HG03064 (cell line): ENCODE measurements at regions not wholly inside any gene's neighbourhood (a gene's known extent, or its start where the extent isn't known, plus 50 kb on each side); places are given as distances from the start of the nearest gene placed in this dataset.

Experiments
- ATAC-seq: cut with Tn5 transposase; IDR thresholded peaks from one replicate; pipeline ENCODE4 v1.9.1; 2021; ENCODE audit warnings: low read depth; ENCODE audit not compliant: unreplicated experiment

DNA sequence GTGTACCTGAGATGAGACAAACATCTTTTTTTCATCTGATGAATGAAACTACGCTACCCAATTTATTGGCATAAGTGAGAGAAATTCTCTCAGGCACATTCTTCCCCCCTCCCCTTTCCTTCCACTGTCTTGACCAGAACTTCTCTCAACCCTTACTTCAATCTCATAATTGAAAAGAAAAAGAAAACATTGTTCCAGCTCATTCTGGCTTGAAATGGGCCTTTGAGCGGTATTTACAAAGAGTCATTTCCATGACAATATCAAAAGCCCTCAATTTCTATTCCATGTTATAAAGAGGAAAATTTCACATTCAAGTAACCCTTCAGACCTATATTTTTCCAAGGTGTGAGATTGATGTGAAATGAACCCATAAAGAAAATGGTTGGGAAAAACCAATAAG, 145.9 kb downstream of the PCSK1 start:
- ATAC-seq = no peak

DNA sequence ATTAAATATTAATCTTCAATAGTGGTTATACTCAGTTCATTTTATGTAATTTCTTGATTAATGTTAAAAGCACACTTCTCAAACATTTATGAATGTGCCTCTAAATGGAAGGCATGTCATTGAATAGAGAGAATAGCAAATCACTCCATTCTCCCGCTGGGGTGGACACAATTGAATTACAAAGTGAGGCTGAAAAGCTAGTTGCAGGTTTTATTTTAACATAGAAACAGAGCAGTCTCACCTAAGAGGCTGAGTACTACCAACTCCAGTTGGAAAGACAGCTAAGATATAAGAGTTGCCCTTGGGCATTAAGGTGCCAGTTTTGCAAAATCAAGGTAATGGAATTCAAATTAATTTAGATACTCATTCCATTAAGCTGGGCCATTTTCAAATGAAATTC, 147.2 kb downstream of the PCSK1 start:
- ATAC-seq = no peak

DNA sequence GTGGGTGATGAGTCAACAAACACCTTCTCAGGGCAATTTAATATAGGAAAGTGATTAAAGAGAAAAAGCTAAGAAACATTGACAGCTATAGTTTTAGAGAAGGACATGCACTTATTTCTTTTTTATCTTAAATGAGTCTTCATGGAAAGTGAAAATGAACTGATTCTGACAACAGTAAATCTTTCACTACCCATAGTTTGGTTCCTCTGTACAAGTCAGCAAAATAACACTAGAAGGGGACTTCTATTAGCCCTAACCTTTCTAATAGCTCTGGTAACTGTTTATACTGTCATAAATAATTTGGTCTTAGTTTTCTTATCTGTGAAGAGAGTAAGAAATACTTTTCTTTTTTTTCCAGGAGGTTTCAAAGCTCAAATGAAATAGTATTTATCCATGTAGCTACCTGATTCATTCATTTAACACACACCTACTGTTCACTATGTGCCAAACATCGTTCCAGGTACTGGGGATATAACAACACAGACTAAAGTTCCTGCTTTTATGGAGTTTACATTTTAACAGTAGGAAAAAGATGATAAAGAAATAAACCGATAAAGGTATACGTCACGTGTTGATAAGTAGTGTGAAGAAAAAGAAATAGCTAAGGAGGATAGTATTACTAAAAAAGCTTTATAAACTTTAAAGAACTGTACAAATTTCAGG, 148.2 kb downstream of the PCSK1 start:
- ATAC-seq = no peak

DNA sequence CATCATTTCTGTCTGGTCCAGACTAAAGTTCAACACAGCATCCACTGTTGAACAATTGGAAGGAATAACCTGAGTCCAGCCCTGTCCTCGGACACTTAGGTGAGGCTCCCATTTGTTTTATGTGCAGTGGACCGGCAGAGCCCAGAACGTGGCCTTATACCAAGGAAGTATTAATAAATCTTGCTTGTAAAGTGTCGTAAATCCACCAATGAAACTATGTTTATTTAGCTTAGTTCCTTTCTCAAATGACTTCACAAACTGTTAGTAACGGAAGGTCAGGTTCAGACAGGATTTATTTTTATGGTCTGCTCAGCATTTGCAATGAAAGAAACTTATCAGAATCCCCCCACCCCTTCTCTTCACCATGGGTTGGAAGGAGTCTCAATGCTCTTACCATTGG, 149.5 kb downstream of the PCSK1 start:
- ATAC-seq = no peak

DNA sequence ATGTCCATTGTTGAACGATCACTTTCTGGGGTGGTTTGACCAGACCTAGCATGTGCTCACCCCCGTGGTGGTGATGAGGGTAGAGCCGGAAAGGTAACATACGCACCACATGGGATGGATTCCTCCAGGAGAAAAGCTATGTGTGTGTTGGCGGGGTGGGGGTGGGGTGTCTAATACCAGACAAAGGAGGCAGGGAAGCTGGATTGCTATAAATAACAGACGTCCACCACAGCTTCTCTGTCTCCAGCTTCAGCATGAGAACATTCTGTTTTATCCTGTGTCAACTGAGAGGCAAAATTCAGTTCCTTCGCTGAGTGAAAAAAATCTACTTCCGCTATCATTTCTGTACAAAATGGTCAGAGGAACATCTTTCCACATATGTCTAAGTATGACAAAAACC, 151.0 kb downstream of the PCSK1 start:
- ATAC-seq = no peak

DNA sequence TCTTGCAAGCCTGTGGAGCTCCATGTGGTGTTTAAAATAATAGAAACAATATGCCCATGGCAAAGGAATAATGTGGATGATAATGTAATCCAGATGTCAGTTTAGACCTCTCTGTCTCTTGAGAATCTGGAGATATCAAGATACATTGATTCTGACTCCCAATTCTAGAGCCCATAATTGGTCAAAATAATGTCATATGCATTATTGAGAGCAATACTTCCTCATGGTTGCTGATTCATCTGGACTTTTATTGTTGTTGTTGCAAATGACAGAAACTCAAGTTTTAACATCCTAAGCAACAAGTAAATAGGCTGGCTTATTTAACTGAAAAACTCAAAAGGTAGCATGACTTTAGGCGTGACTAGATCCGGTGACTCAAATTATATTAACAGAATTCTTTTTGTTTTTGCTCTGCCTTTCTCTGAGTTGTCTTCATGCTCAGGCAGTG, 152.1 kb downstream of the PCSK1 start:
- ATAC-seq = no peak

DNA sequence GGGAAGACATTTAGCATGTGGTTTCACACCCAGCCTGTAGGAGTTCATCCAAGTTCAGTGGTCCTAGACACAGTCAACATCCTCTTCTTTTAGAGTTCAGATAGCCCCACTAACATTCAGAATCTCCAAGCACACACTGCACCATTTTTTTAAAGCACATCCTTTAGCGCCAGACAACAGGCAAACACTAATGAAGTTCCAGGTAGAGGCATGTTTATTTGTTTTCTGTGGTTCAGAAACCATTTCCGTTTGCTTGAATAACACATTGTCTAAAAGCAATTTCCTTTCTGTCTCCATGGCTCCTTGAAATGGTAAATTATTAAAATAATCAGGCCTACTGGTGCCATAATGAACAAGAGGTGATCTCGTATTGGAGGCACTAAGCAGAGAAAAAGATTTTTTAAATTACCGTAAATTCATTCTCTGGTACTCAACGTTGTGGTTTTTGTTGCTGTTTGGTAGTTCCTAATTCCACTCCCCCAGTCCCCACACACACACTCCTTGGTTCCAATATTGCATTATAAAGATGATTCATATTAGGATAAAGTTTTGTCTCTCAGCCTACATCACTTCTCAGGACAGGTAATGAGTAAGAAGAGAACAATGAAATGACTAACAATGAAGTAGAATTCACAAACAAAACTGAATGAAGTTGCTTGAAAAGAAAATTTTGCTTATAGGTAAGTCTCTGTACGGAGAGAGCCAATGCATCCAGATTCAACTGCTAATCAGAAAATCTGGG, 153.1 kb downstream of the PCSK1 start:
- peak; percentile 71 for ATAC-seq

DNA sequence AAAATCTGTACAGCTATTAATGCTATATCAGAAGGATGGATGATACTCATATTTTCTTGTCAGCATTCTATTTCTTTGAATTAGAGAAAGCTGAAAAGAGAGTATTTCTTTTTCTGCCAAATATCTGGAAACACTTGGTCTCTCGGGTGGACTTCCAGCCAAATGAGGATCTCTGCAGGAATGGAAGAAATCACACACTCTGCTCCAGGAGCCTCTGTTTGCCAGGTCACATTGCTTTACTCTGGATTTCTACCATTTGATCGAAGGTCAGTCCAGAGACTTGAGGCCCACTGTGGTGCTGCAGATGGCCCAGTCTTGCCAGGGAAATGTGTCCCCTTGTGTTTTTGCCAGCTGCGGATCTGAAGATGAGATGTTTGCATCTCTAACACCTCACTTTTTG, 154.1 kb downstream of the PCSK1 start:
- ATAC-seq = no peak

DNA sequence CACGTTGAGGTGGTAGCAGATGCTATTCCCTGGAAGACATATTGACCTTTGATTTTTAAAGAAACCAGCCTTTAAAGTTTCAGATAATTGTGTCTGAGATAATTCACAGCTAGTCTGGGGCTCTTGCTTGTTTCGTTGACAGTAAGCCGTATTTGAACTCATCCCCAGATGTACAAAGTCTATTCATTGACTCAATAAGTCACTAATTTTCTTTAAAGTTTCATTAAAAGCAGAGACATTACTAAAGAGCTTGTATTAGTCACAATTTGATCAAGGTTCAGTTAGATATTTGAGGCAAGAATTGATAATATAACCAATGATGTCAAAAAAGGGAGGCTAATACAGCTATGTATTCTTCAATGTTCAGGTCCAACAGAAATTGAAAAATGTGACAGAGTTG, 158.0 kb downstream of the PCSK1 start:
- no peak for ATAC-seq

DNA sequence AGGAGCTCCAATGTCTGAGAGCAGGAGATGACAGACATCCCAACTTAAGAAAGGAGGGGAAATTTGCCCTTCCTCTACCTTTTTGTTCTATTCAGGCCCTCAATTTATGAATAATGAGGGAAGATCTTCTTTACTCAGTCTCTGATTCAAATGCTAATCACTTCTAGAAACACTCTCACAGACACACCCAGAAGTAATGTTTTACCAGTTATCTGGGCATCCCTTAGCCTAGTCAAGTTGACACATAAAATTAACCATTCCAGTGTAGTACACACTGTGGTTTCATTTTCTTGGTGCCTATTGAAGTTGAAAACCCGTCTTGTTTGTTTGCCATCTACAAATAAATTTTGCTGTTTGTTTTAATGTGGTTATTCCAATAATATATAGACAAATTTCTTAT, 167.6 kb downstream of the PCSK1 start:
- no peak for ATAC-seq

DNA sequence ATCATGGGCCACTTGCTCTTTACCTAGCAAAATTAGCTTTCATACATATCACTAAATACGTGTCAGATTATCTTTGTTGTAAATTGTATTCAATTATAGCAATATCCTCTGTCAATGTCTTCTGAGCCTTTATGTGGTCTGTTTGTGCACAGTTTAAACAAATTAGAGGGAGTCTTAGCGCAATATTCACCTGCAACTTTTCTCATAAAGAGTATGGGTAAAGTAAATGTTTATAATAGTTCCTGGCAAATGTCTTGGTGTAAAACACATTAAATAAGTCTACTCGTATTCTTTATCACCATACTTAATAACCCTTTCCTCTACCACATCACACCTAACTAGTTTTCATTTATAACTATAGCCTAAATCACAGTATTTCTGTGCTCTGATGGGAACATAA, 169.0 kb downstream of the PCSK1 start:
- no peak for ATAC-seq

DNA sequence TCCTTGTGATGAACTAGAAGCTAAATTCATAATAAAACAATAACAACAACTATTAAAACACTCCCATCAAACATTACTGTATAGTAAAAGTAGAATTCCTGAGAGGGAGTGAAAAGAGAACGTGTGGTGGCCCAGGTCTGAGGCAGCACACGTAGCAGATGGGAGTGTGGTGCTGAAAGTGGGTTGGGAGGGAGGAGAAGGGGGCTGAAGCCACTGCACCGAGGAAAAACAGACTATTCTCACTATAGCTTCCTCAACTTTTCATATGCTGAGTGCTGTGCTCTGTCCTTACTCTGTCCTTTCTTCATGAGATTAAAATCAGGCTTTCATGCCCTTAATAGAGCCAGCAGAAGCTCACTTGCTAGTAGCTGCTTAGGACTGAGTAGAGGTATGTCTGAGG, 170.9 kb downstream of the PCSK1 start:
- ATAC-seq = no peak

DNA sequence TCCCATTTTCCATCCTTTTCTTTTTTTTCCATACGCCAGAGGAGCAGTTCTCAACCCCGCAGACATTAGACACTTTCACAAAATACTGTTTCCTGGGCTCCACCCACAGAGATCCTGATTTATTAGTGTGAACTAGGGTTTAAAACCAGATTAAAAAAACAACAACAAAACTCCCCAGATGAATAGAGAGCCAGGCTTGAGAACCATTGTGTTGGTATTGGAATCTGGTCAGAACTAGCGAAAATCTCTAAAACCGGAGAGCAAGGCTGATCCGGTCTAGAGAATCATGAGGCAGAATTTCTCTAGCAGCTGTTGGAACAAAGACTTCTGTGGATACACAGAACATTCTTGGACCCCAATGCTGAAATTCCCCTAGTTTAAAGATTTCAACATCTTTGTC, 173.0 kb downstream of the PCSK1 start:
- ATAC-seq = no peak

DNA sequence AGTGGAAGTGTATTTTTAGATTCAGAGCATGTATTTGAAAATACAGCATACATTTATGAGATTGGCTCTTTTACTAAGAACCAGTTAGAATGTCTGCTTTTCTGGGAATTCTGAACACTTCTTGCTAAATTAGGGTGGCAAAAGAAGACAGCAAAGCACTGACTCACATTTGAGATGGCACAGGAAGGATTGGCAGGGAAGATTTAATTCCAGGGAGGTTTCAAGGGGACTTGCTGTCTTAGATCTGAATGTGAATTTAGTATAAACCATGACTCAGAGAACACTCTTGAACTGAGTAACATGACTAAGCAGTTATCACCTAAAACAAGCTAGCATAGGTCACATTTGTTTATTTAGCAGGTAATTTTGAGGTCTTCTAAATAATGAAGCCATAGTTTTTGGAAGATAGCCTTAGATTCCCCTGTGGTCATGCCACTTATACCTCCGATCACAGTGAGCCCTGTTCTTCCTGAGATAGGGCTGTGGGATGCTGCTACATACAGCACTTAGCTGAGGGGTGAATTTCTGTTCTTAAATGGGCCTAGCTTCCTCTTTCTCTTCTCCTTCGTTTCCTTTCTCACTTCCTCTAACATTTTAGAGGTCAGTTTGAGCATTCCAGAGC, 173.8 kb downstream of the PCSK1 start:
- ATAC-seq = no peak

DNA sequence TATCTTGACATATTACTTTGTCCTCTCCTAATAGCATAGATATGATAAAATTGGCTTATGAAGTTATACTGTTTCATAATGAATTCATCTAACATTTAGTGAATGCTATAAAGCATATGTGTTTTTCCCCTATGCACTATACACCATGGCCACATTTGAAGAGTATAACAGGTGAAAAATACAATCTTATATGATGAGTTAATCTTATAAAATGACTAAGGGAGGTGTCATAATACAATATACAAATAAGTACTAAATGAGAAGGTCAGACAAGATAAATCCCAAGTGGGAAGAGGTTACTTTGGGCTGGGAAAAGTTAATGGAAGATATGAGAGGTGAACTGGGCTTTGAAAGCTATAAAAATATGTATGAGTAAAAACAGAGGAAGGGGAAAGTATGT, 174.4 kb downstream of the PCSK1 start:
- no peak for ATAC-seq

DNA sequence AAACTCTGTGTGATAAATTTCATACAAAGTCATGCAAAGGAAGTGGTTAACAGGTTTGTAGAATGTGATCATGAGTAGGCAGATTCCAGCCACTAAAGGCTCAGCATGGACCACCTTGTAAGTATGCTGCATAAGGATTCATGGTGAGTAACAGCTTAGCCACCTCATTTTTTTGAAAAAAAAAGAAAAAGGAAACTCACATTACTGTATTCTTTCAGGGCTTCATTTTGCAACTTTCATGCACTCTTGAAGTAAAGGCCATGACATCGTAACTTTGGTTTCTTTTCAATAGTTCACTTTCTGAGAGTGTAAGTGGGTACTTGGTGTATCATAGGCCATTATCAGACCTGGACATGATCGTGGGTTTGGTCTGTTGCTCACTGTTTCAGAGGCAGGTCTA, 175.1 kb downstream of the PCSK1 start:
- no peak for ATAC-seq

DNA sequence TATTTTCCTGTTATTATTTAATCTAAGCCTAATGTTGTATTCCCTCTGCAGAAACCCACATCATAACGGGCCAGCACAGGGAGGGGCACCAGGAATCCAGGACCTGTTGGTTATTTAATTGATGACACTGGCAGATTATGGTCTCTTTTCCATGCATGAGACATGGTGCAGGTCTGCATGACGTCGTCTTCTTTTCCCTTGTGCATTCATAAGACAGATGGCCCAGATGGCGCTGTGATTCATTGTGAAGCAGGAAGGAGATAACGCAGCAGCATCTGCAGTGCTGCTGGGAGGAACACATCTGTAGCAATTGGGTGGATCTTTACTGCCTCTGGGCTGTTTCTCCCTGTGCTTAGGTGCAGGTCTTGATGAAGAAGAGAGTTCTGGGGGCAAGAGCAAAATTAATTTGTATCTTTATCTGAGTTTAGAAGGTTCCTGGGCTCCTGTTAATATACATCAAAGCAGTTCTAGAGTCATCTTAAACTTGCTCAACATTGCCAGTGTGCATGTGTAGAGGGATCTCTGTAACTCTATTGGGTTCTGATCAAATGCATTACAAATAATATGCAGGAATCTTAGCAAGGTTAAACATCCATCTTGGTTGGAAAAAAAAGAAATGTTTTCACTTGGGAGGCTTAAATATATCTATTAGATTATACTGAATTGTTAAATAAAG, 176.1 kb downstream of the PCSK1 start:
- no peak for ATAC-seq

DNA sequence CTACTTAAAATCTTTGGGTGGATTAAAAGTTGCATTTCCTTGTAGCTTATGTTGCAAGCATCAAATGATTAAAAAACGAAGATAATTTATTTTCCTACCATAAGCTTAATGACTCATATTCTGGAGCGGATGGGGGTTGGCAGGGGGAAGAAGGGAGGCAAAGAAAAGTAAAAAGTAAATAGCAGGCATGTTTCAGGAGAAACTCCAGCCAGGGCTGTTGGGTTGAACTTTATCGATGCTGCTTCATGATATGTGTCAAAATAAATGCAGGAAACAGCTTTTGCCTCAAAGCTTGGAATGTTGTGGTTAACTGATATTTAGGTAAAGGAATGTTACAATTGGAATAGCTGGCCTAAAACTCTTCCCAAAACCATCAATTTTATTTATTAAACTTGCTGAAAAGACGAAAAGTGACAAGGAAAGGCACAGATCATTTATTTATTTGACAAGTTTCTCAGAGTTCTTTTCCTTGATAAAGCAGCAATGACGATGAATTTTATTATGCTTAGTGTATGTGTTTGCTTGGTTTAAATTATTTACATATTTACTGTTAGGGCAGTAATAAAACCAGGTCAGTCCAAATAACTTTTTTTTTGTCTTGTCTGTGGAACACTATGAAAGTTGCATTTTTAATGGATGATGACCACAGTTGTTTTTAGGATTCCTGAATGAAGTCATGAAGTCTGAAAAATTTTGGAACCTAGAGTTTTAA, 177.9 kb downstream of the PCSK1 start:
- no peak for ATAC-seq

DNA sequence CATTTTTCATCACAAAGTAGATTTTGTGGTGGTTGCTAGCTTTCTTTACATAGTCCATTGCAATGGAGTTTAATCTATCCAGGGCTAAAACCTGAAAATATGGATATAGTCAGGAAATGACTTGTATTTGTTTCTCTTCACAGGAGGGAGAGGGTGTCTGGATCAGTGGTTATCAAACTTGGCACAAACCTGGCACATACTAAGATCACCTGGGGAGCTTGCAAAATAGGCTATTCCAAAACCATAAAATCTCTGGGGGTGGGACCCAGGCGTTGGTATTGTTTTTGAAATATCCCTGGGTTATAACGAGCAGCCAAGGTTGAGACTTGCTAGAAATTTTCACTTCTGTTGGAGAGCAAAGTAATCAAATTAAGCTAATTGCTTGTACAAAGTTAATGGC, 179.9 kb downstream of the PCSK1 start:
- no peak for ATAC-seq

DNA sequence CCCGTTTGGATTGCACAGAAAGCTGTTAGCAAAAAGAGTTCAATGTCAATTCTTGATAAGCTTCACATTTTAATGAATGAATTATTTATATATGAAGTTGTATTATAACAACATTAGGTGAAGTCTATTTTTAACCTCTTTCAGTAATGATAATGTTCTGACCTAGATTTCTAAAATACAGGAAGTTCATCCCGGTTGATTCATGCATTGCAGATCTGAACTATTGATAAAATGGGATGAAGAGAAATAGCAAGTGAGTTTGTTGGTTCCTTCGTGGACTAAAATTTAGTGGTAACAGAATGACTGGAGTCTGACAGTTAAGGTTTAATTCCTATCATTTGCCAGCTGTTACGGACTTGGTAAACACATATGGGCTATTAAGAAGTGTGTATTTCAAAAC, 180.5 kb downstream of the PCSK1 start:
- ATAC-seq = no peak

DNA sequence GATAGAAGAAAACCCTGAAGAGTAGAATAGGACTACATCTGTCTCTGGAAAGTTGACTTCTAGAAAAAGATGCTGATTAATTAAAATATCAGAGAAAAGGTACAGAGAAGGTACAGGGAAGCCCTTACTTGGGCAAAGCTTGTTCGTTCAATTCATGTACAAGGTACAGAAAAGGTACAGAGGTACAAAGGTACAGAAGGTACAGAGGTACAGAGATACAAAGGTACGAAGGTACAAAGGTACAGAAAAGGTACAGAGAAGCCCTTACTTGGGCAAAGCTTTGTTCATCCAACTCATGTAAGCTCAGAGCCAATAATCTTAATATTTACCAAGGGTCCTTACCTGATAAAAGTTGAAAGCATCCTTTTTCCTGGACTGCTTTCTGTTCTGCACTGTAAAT, 182.3 kb downstream of the PCSK1 start:
- no peak for ATAC-seq
